Medulla oblongata (tissue), 1 donor: ENCODE measurements at regions not wholly inside any gene's neighbourhood (a gene's known extent, or its start where the extent isn't known, plus 50 kb on each side); places are given as distances from the start of the nearest gene placed in this dataset.
"Not testable (repeated sequence)": the region's sequence is repeated elsewhere in the genome, so short reads cannot be mapped to it uniquely, and the experiment has no call there.

Experiments
- DNase-seq: peaks from one replicate; pipeline ENCODE4 v3.0.0-alpha.2; 2015; ENCODE audit errors: extremely low spot score

DNA sequence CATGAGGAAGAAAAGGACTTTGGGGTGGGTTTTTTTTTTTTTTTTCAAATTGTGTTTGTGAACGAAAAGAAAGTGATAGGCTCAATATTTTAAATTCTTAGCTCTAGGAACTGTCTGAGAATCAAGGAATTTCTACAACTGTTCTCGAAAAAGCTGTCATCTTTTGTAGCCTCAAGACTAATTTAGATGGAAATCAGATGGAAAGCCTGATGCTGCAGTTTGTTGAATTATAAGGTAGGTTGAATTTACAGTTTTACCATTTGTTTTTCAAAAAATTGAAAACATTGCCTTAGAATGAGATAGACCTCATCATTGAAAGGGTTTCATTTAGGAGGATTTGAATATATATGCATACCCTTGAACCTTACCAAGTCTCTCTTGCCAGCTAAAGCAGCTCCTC is 109.3 kb upstream of the TRHDE start:
- DNase-seq, result no peak

DNA sequence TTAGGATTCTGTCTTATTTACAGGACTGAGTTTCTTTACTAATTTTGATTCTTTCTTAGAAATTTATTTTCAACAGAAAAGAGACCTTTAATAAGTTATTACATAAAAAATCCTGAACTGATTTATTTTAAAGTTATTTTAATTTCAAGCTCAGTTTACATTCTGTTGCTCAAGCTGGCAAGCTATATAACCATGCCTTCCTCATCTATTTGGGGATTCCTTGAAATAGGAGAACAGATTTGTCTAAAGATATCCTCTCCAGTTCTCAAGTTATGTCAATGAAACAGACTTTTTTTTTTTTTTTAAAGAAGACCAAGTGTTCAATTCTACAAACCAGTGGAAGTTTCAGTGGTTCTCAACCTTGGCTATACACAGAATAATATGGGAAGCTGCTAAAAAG is 103.3 kb upstream of the TRHDE start:
- no peak for DNase-seq

DNA sequence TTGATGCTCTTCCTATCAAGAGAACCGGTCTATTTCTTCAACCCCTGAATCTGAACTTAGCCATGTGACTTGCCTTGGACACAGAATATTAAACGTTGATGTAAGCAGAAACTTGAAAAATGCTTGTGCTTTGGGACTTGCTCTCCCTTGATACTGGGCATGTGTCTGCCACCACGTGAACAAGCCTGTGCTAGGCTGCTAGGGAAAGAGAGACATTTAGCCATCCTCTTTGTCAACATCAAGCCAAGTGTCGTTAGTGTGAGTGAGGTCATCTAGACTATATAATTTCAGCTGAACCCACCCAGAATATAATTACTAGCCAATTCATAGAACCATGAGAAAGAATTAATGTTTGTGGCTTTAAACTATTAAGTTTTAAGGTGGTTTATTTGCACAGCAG is 98.2 kb upstream of the TRHDE start:
- no peak for DNase-seq

DNA sequence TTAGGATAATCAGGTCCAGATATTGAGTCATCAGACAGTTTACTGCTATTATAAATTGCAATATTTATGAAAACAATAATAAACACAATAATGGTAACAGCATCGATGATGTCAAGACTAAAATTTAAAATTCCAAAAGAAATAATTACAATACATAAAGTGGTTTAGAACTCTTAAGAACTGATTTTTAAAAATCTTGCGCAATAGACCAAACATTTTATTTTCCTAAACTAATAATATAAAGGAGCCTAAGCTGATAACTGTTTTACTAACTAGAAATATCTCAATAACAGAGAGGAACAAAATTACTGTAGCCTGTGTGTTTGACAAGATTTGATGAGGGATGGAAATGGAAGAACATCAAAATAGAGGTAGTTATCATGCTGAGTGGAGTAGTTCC is 93.9 kb upstream of the TRHDE start:
- no peak for DNase-seq

DNA sequence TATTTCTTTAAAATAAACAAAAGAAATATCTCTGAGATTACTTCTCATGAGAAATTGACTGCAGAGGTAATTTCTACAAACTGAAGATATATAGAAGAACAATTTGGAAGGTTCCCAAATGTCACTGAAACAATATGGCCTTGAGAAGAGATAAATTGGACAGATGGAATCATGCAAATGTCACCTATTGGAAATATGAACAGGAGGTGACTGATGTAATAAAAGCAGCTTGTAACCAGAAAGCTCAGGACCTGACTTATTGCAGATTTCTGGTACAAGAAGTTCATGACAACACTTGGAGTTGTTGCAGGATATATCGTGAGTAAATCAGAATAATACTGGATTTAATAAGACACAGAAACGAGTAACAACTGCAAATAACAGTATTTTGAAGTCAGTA is 93.3 kb upstream of the TRHDE start:
- no peak for DNase-seq

DNA sequence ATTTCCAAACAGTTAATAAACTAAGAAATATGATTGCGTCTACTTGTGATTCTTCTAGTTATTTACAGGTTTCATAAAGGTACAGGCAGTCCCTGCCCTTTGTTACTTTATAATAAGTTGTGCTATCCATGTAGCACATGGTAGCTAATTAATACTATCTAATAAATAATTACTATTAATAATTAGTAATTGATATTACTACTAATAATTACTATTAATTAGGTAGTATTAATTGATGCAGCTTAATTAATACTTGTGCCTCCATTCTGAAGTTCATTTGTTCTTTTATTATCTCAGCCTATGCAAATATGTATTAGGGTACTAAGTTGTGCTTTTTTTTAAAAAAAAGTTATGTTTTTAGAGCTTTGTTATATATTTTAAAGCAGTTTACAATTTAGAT is 92.3 kb upstream of the TRHDE start:
- no peak for DNase-seq

DNA sequence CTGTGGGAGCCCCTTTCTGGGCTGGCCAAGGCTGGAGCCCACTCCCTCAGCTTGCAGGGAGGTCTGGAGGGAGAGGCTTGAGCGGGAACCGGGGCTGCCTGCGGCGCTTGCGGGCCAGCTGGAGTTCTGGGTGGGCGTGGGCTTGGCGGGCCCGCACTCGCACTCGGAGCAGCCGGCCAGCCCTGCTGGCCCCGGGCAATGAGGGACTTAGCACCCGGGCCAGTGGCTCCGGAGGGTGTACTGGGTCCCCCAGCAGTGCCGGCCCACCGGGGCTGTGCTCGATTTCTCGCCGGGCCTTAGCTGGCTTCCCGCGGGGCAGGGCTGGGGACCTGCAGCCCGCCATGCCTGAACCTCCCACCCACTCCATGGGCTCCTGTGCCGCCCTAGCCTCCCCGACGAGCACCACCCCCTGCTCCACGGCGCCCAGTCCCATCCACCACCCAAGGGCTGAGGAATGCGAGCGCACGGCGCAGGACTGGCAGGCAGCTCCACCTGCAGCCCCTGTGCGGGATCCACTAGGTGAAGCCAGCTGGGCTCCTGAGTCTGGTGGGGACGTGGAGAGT is 87.1 kb upstream of the TRHDE start:
- DNase-seq, result not testable (repeated sequence)

DNA sequence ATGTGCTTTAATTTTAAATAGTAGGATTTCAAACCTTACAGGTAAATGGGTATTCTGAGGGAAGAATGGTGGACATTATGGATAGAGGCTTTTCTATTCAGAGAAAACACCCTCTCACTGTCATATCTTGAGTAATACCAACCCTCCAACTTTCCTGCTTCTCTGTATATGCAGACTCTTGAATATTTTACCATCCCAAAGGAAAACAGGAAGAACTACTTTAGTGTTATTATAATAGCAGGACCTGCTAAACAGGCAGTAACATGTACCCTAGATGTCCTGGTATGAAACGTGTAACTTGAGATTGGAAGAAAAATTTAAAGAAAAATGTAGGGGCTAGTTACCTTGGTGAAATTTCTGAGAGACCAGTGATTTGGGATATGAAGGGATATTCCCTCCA is 82.9 kb upstream of the TRHDE start:
- no peak for DNase-seq

DNA sequence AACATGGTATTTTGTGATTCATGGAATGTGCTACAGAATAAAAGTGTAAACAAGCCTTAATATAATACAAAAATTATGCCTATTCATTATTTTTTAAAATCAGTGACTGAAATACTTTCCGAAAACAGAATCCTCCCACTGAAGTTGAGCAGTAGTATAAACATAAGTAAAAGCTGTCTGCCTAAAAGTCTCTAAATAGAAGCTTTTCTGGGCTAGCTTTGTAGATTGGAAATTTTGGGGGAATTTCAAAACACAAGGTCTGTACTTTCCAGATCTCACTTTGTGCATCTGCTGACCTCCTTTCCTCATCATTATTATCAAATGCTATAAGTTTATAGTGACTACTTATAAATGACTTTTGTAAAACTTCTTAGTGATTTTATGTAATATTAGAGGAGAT is 80.4 kb upstream of the TRHDE start:
- no peak for DNase-seq

DNA sequence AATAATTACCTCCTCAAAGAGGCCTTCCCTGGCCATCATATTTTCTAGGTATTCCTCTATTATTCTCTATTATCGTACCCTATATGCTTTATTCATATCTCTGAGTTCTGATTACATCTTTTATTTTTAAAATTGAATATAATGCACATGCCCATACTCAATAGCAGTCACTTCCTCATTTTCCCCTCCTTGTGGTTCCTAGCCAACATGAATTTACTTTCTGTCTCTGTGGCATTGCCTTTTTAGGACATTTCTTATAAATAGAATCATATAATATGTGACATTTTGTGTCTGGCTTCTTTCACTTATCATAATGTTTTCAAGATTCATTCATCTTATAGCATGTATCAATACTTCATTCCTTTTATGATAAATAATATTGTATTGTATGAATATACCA is 74.4 kb upstream of the TRHDE start:
- no peak for DNase-seq

DNA sequence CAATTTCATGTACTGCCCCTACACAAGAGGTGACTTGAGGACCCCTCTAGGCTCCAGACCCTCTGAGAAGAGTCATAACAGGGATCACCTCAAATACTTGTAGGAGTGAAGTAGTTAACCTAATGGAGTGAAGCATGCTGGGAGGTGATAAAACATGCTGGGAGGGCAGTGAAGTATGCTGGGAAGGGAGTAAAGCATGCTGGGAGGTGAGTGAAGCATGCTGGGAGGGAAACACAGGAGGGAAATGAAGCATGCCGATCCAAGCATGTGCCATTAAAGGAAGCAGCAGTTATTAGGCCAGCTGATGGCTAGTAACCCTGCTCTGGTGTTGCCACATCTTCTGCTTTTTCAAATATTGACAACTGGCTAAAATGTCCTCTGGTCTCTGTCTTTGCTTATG is 70.7 kb upstream of the TRHDE start:
- DNase-seq, result no peak

DNA sequence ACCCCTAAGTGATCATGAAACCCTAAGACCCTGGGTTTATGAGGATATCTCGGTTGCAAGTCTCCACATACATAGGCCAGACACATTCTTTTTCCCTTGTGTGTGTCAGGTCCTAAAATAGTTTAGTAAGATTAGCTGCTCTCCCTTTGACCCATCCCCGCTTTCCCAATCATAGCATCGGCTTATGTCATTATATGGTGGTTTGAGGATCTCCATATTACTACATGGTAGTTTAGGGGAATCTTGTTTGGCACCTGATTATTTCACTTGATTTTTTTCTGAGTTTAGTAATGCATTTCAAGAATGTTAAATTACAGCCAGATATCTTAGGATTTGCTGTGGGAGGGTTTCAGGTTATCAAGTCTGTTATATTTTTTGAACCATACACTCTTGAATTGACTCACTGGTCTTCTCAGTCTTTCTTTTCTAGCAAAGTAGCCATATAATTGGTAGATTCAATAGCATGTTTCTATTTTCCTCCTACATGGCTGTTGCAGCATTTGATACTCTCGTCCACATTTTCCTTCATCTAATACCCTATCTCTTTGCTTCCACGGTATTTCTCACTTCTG is 68.3 kb upstream of the TRHDE start:
- DNase-seq, result no peak

DNA sequence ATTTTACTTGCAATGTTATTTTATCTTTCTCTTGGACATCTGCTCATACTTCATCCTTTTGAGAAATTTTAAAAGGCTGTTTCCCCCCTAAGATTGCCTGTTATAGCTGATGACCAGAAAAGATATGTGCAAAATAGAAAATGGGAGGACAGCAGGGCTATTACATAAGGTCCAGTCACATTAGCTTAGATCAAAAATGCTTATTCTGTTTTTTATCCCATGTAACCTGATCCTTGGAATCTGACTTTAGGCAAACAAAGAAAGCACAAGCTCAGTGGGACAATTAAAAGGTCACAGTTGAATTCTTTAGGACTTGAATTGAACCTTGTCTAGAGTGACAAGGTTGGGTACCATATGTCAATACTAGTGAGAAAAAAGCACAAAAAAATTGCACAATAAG is 65.1 kb upstream of the TRHDE start:
- DNase-seq, result no peak

DNA sequence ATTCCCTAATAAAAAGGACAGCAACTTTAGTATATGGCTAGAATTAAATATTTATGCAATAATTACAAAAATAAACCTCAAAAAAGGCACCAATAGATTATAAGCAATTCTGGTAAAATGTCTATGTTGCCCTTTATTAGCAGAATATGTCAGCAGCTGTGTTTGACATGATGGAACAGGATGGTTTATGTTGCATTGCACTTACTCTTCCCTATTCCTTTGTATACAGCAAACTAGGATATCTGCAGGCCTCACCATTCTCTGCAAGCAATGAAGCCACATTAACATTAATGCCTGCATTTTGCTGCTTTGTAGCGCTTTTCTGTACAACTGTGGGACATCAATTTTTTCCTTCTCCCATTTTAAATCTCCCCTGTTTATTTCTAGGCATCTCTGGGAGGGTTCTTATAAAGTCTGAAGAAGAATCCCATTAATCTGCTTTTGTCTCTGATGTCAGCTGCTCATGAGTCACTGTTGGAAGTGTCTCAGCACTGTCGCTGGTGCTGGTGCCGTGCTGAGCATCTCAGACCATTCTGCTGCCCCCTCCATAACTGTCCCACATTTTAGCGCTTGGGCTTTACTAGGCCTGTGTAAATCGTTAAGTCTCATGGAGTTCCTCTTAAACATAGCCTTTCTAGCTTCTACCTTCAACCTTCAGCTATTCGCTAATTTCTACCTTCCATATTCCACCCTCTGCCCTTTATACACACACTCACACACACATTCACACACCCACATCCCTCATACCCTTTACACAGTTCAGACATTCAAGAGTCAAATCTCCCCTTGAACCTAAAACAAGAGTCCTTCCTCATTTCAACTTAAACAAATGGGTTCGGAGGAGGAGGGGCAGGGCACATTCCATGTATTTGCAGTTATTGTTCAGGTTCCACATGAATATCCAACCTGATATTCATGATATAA is 64.4 kb upstream of the TRHDE start:
- peak; percentile 52 for DNase-seq

DNA sequence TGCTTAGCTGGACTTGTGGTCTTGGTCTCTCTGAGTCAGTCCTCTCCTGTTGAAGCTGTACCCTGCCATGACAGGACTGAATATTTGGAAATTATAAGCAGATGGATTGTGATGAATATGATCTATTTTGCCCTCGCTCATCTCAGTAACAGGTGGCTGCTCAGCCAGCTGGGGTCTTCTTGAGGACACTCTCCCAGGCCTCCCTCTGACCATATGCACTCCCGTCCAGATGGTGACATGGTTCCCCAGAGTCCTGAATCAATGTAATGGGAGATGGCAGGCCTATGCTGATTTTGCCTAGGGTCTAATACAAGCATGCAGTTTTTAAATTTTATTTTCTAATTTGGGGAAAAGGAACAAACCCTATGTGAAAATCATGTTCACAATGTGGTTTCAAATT is 63.1 kb upstream of the TRHDE start:
- no peak for DNase-seq

DNA sequence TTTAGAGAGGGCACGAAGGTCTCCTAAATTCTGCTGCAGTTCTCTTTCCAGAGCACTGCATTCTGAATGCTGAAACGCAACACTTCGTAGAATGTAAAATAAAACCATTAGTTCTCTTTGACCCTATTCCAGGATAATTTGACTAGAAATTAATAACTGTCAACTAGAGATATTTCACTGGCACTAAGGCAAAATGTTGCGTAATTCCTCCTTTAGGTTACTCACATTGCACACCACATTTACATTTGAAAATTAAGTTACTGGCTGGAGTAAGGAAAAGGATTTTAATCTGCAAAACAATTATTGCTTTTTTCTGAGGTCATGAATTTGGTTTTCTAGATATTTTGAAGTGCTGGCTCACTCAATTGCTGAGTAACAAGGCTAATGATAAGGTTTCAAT is 58.0 kb upstream of the TRHDE start:
- no peak for DNase-seq

DNA sequence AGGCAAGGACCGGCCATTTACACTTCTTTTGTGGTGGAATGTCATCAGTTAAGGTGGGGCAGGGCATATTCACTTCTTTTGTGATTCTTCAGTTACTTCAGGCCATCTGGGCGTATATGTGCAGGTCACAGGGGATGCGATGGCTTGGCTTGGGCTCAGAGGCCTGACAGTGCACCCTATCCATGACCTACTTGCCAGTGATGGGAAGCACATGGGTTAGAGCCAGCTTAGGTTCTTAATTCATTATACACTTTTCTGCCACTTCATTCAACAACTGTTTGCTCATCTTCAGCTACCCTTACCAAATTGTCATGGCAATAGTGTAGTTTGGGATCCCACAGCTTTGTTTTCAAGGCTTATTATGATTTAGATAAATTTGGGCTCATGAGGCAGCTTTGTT is 56.9 kb upstream of the TRHDE start:
- DNase-seq, result not testable (repeated sequence)

DNA sequence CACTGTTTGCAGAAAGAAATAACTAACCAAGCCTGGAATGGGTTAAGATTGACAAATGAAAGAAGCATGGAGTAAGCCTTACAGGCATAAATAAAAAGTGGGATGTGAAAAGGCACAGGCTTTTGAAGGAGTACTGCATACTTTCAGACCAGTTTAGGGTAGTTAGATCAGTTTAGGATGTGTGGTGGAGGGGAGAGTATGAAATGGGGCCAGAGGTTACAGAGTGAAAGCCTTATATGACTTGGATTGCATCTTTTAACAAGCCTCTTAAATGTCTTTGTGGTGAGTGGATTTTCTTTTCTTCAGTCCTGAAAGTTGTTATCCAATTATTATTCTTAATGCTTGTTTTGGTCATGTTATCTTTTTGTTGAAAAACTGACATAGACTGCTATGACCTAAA is 52.2 kb upstream of the TRHDE start:
- no peak for DNase-seq
